HCT116 (cell line): ENCODE measurements at regions not wholly inside any gene's neighbourhood (a gene's known extent, or its start where the extent isn't known, plus 50 kb on each side); places are given as distances from the start of the nearest gene placed in this dataset.
A peak's percentile ranks its signal among the peaks of the same experiment; 100 is the strongest.

Source experiments
- ATAC-seq: fragments of 200-7000 bp; cut with Tn5 transposase; 2 replicates; pipeline ENCODE4 v1.9.1; 2020; ENCODE audit warnings: mild to moderate bottlenecking, moderate library complexity
- BruUV-seq: library from RNA; stranded (reverse); fragments of 400-500 nt; replicated peaks from 2 replicates; lab custom pipeline; 2021; lab: Mats Ljungman, UMichigan
- CTCF ChIA-PET: fragments of 300-600 bp; sonication (Branson Sonifier 250); formaldehyde crosslinking; loops from one replicate; lab custom pipeline; 2021; ENCODE audit warnings: antibody characterized with exemption; lab: Charles Lee
- POLR2A ChIA-PET: fragments of 300-600, 350-600 bp; sonication (Branson Sonifier 250); formaldehyde crosslinking; loops from one replicate; lab custom pipeline; 2021; ENCODE audit warnings: antibody characterized with exemption; lab: Charles Lee
- RAD21 ChIA-PET, 2 experiments: fragments of 300-600 bp; sonication (Branson Sonifier 250); formaldehyde crosslinking; loops; one replicate each; lab custom pipeline; 2023; ENCODE audit warnings: low total read pairs in 2 of 2; ENCODE audit not compliant: uncharacterized antibody in 2 of 2, unreplicated experiment in 2 of 2, low non-redundant PET in 1 of 2; lab: Charles Lee
- DNase-seq: peaks from one replicate; pipeline ENCODE4 v3.0.0-alpha.2; 2010; ENCODE audit warnings: low read depth, low spot score
- H2AFZ ChIP-seq: fragments of 200-600 bp; shearing (Covaris generic), sonication (generic); 2 replicates; pipeline ENCODE4 v1.6.1; 2017; ENCODE audit warnings: low read depth, mixed run types, mixed read lengths, antibody characterized with exemption, low read length; ENCODE audit not compliant: poor library complexity, severe bottlenecking
- H3K27ac ChIP-seq: 2 replicates; pipeline ENCODE4 v1.5.1; 2012; ENCODE audit warnings: low read depth, low read length
- H3K27me3 ChIP-seq: fragments of 200-600 bp; sonication (generic); 2 replicates; pipeline ENCODE4 v1.6.1; 2016; ENCODE audit warnings: mixed run types, low read length, mixed read lengths; ENCODE audit not compliant: insufficient read depth
- H3K36me3 ChIP-seq, 2 experiments: fragments of 200-500 bp in 1 of 2; fragments of 200-600 bp in 1 of 2; sonication (Bioruptor generic) in 1 of 2; sonication (generic) in 1 of 2; 2 replicates each; pipeline versions ENCODE4 v1.5.1 to v1.6.1; 2014 to 2016; ENCODE audit warnings: low read length in 2 of 2, inconsistent platforms in 1 of 2, mixed read lengths in 1 of 2, mixed run types in 1 of 2; ENCODE audit not compliant: insufficient read depth in 2 of 2, control insufficient read depth in 1 of 2
- H3K4me1 ChIP-seq, 2 experiments: fragments of 200-600 bp in 1 of 2; sonication (generic) in 1 of 2; 2 replicates each; pipeline versions ENCODE4 v1.5.1 to v1.6.1; 2012 to 2017; ENCODE audit warnings: low read length in 2 of 2, inconsistent platforms in 1 of 2, mild to moderate bottlenecking in 1 of 2, mixed read lengths in 1 of 2, mixed run types in 1 of 2, moderate library complexity in 1 of 2; ENCODE audit not compliant: insufficient read depth in 2 of 2, control insufficient read depth in 1 of 2
- H3K4me2 ChIP-seq: fragments of 200-600 bp; sonication (generic); 2 replicates; pipeline ENCODE4 v1.6.1; 2017; ENCODE audit warnings: mixed run types, low read length, mixed read lengths
- H3K4me3 ChIP-seq, 2 experiments: fragments of 200-600 bp in 1 of 2; sonication (generic) in 1 of 2; replicated peaks in 1 of 2; 2 replicates each; pipeline ENCODE4 v1.5.1; 2011 to 2016; ENCODE audit warnings: low read length in 2 of 2, control low read depth in 1 of 2, low read depth in 1 of 2, mild to moderate bottlenecking in 1 of 2, mixed read lengths in 1 of 2, mixed run types in 1 of 2
- H3K79me2 ChIP-seq: fragments of 200-600 bp; sonication (generic); 2 replicates; pipeline ENCODE4 v1.6.1; 2017; ENCODE audit warnings: mild to moderate bottlenecking, mixed run types, low read length, moderate library complexity, mixed read lengths; ENCODE audit not compliant: insufficient read depth
- H3K9ac ChIP-seq: fragments of 200-600 bp; sonication (generic); 2 replicates; pipeline ENCODE4 v1.6.1; 2016; ENCODE audit warnings: low read length, mixed read lengths
- H3K9me2 ChIP-seq: fragments of 200-600 bp; sonication (generic), shearing (Covaris generic); 2 replicates; pipeline ENCODE4 v1.6.1; 2017; ENCODE audit warnings: mixed run types, mild to moderate bottlenecking, moderate library complexity; ENCODE audit not compliant: insufficient read depth
- H3K9me3 ChIP-seq, 2 experiments: fragments of 200-500 bp in 1 of 2; fragments of 200-600 bp in 1 of 2; sonication (Bioruptor generic) in 1 of 2; sonication (generic) in 1 of 2; 2 replicates each; pipeline ENCODE4 v1.6.1; 2014 to 2017; ENCODE audit warnings: low read length in 2 of 2, mixed read lengths in 2 of 2, inconsistent platforms in 1 of 2, low read depth in 1 of 2, mild to moderate bottlenecking in 1 of 2, mixed run types in 1 of 2, moderate library complexity in 1 of 2; ENCODE audit not compliant: control insufficient read depth in 1 of 2, insufficient read depth in 1 of 2
- H4K20me1 ChIP-seq: fragments of 200-600 bp; sonication (generic), shearing (Covaris generic); 2 replicates; pipeline ENCODE4 v1.6.1; 2017; ENCODE audit warnings: mixed run types, mild to moderate bottlenecking, moderate library complexity; ENCODE audit not compliant: insufficient read depth
- ATF3 ChIP-seq: IDR thresholded peaks from 2 replicates; pipeline ENCODE4 v1.6.1; 2012
- CBX3 ChIP-seq: IDR thresholded peaks from 2 replicates; pipeline ENCODE4 v1.6.1; 2012; ENCODE audit warnings: low read depth
- CTCF ChIP-seq, 3 experiments: fragments of 200-600 bp in 1 of 3; sonication (generic) in 1 of 3; IDR thresholded peaks in 2 of 3; conservative IDR thresholded peaks in 1 of 3; 2 replicates each; pipeline ENCODE4 v1.5.1; 2012 to 2017; ENCODE audit warnings: low read depth in 2 of 3, low read length in 2 of 3, antibody characterized with exemption in 1 of 3, borderline replicate concordance in 1 of 3, control low read depth in 1 of 3, mild to moderate bottlenecking in 1 of 3, mixed read lengths in 1 of 3, mixed run types in 1 of 3, moderate library complexity in 1 of 3; ENCODE audit not compliant: insufficient read depth in 1 of 3
- ELF1 ChIP-seq: IDR thresholded peaks from 2 replicates; pipeline ENCODE4 v1.6.1; 2012; ENCODE audit warnings: low read depth, borderline replicate concordance
- FOSL1 ChIP-seq: IDR thresholded peaks from 2 replicates; pipeline ENCODE4 v1.6.1; 2012; ENCODE audit warnings: low read depth
- JUND ChIP-seq: IDR thresholded peaks from 2 replicates; pipeline ENCODE4 v1.6.1; 2012
- MAX ChIP-seq: IDR thresholded peaks from 2 replicates; pipeline ENCODE4 v1.6.1; 2012
- POLR2A ChIP-seq: IDR thresholded peaks from 2 replicates; pipeline ENCODE4 v1.7.0; 2011; ENCODE audit warnings: borderline replicate concordance; ENCODE audit not compliant: insufficient read depth, insufficient read length; ENCODE audit errors: extremely low read depth
- POLR2AphosphoS5 ChIP-seq: IDR thresholded peaks from 2 replicates; pipeline ENCODE4 v1.6.1; 2011; ENCODE audit warnings: mild to moderate bottlenecking, low read depth, low read length, moderate library complexity
- RAD21 ChIP-seq: IDR thresholded peaks from 2 replicates; pipeline ENCODE4 v1.6.1; 2012; ENCODE audit warnings: low read depth, mild to moderate bottlenecking
- SIN3A ChIP-seq: IDR thresholded peaks from 2 replicates; pipeline ENCODE4 v1.6.1; 2012; ENCODE audit warnings: low read depth
- TCF7L2 ChIP-seq: IDR thresholded peaks from 2 replicates; pipeline ENCODE4 v1.7.0; 2011; ENCODE audit warnings: borderline replicate concordance, inconsistent platforms; ENCODE audit not compliant: insufficient read depth, insufficient read length; ENCODE audit errors: extremely low read depth
- YY1 ChIP-seq: IDR thresholded peaks from 2 replicates; pipeline ENCODE4 v1.6.1; 2011; ENCODE audit warnings: low read length, low read depth, moderate library complexity, mild to moderate bottlenecking; ENCODE audit not compliant: insufficient replicate concordance; ENCODE audit errors: extremely low read depth
- ZNF274 ChIP-seq: fragments of 200-500 bp; sonication (Bioruptor generic); IDR thresholded peaks from 2 replicates; pipeline ENCODE4 v1.6.1; 2014; ENCODE audit warnings: mild to moderate bottlenecking, low read depth, low read length, inconsistent platforms
- intact Hi-C: fragments of 100-400 bp; cut with micrococcal nuclease; formaldehyde crosslinking; loops from 2 replicates; pipeline ENCODE4 v1.10.0; 2022

- H3K9me2 ChIP-seq: no peaks in the 10 kb centered on the region
- H4K20me1 ChIP-seq: no peaks in the 10 kb centered on the region
- ChIA-PET RAD21 (no interaction called here), POLR2A (no interaction called here), CTCF (no interaction called here)
- H3K36me3 ChIP-seq: no peaks in the 10 kb centered on the region
- BruUV-seq: no TSS peak
- no peaks in the 10 kb centered on the region for H3K4me1 ChIP-seq
- H3K9ac ChIP-seq: no peak overlapping the region
- no peak overlapping the region for H3K4me3 ChIP-seq
- no peak overlapping the region for H3K4me2 ChIP-seq
- intact Hi-C loops: no loop called here
- ATAC-seq (no peak), DNase-seq (no peak)
- H3K9me3 ChIP-seq: no peaks in the 10 kb centered on the region
- no peak overlapping the region for H2AFZ ChIP-seq
- H3K27ac ChIP-seq: no peak overlapping the region
- H3K79me2 ChIP-seq: no peaks in the 10 kb centered on the region
- TF ChIP-seq MAX: no peak
- TF ChIP-seq RAD21: 0 out of 2 replicates have a peak, but pooled peaks have one; percentile 6
- no peaks in the 10 kb centered on the region for H3K27me3 ChIP-seq
These were observed 162.6 kb downstream of the KLF6 start for GRCh38 chr10:3622427-3622826.

- Histone ChIP-seq H2AFZ (no peak overlapping the region), H3K27me3 (no peaks in the 10 kb centered on the region), H3K9ac (no peak overlapping the region), H3K36me3 (no peaks in the 10 kb centered on the region), H3K4me2 (no peak overlapping the region), H3K9me2 (no peaks in the 10 kb centered on the region), H3K9me3 (no peaks in the 10 kb centered on the region), H3K79me2 (no peaks in the 10 kb centered on the region), H3K4me1 (no peaks in the 10 kb centered on the region), H4K20me1 (no peaks in the 10 kb centered on the region), H3K27ac (no peak overlapping the region), H3K4me3 (no peak overlapping the region)
- ChIA-PET RAD21 (no interaction called here), CTCF (no interaction called here), POLR2A (no interaction called here)
- TF ChIP-seq JUND (no peak), FOSL1 (no peak), CTCF (IDR thresholded peaks at IDR 0.05 in 2 of 3, conservative IDR thresholded peaks at IDR 0.05 in 1 of 3; ENCODE audit: borderline replicate concordance in 1 of 3, insufficient read depth in 1 of 3, low read depth in 2 of 3, low read length in 2 of 3) (no peak), ATF3 (no peak), YY1 (no peak), ZNF274 (no peak), POLR2AphosphoS5 (no peak), TCF7L2 (no peak), ELF1 (no peak), POLR2A (no peak), SIN3A (no peak), CBX3 (no peak)
- DNase-seq (no peak), ATAC-seq (no peak)
- intact Hi-C loops: no loop called here
- BruUV-seq: no TSS peak
These were observed 164.2 kb downstream of the KLF6 start for GRCh38 chr10:3620818-3621217.
